ENCODE measurements at regions not wholly inside any gene's neighbourhood (a gene's known extent, or its start where the extent isn't known, plus 50 kb on each side); places are given as distances from the start of the nearest gene placed in this dataset.

GRCh38 chr9:26746357-26747072 is 146.1 kb downstream of the CAAP1 start:
- ChIA-PET POLR2A (no interaction called here), CTCF (no interaction called here)
- TF ChIP-seq FOXM1 (IDR thresholded peaks at IDR 0.05; ENCODE audit: low read depth) = no peak
- no peak for TF ChIP-seq NFIC (IDR thresholded peaks at IDR 0.05; ENCODE audit: borderline replicate concordance)
- no peak for TF ChIP-seq CHD2 (IDR thresholded peaks at IDR 0.05; ENCODE audit: low read length, partially characterized antibody)
- TF ChIP-seq EZH2phosphoT487 (IDR thresholded peaks at IDR 0.05; ENCODE audit: borderline replicate concordance, low read depth) = no peak
- TF ChIP-seq GABPA (IDR thresholded peaks at IDR 0.05; ENCODE audit: low read depth) = no peak
- TF ChIP-seq, protein P1, sequence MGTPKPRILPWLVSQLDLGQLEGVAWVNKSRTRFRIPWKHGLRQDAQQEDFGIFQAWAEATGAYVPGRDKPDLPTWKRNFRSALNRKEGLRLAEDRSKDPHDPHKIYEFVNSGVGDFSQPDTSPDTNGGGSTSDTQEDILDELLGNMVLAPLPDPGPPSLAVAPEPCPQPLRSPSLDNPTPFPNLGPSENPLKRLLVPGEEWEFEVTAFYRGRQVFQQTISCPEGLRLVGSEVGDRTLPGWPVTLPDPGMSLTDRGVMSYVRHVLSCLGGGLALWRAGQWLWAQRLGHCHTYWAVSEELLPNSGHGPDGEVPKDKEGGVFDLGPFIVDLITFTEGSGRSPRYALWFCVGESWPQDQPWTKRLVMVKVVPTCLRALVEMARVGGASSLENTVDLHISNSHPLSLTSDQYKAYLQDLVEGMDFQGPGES (IDR thresholded peaks at IDR 0.05; ENCODE audit: low read depth, low read length) = no peak
- no peaks in the 10 kb centered on the region for H3K9me3 ChIP-seq
- no peak overlapping the region for H2AFZ ChIP-seq (ENCODE audit: low read depth)
- no peak overlapping the region for H3K4me3 ChIP-seq (ENCODE audit: low read depth in 2 of 2, low read length in 1 of 2)
- H3K4me1 ChIP-seq (ENCODE audit: control insufficient read depth in 1 of 2, insufficient read depth in 2 of 2, low read depth in 1 of 2, low read length in 1 of 2) = no peaks in the 10 kb centered on the region
- no peaks in the 10 kb centered on the region for H3K9me2 ChIP-seq
- H3K4me2 ChIP-seq = no peak overlapping the region
- H3K27me3 ChIP-seq (ENCODE audit: insufficient read depth) = no peaks in the 10 kb centered on the region
- H3K79me2 ChIP-seq (ENCODE audit: insufficient read depth) = no peaks in the 10 kb centered on the region
- H3K36me3 ChIP-seq (replicated peaks in 1 of 2; ENCODE audit: control insufficient read depth in 1 of 2, insufficient read depth in 2 of 2, low read length in 1 of 2) = no peaks in the 10 kb centered on the region
- 77% methylated on average over 4 of the region's 4 CpGs for WGBS (ENCODE audit: low lambda C conversion rate)
- H4K20me1 ChIP-seq (ENCODE audit: insufficient read depth) = no peaks in the 10 kb centered on the region
- no peak overlapping the region for H3K27ac ChIP-seq (ENCODE audit: low read depth in 2 of 2, low read length in 1 of 2)
- no peak for DNase-seq
- H3F3A ChIP-seq (replicated peaks; ENCODE audit: insufficient read depth) = no peaks in the 10 kb centered on the region
- no peak overlapping the region for H3K9ac ChIP-seq

DNA sequence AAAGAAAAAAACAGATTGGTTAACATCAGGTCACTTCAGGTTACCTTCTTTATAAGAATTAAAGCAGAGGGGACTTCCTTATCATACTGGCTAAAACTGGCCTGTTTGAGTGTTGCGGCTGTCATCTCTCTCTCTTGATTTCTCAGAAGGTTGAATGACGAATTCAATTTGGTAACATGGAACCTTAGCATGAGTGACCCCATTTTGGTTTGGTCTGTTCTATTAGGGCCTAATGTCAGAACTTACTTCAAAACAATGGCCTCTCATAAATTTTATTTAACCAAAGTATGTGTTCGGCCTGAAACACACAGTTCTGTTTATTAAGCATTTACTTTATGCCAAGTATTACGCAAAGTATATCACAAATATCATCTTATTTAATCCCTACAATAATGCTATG is 147.5 kb downstream of the CAAP1 start:
- 85% methylated on average over 4 of the region's 4 CpGs for WGBS (ENCODE audit: low lambda C conversion rate)
- no peaks in the 10 kb centered on the region for H3K9me3 ChIP-seq
- ChIA-PET CTCF (no interaction called here), POLR2A (no interaction called here)
- DNase-seq = no peak
- no peaks in the 10 kb centered on the region for H4K20me1 ChIP-seq (ENCODE audit: insufficient read depth)
- H3K4me2 ChIP-seq = no peak overlapping the region
- H3K79me2 ChIP-seq (ENCODE audit: insufficient read depth) = no peaks in the 10 kb centered on the region
- TF ChIP-seq, protein P2, sequence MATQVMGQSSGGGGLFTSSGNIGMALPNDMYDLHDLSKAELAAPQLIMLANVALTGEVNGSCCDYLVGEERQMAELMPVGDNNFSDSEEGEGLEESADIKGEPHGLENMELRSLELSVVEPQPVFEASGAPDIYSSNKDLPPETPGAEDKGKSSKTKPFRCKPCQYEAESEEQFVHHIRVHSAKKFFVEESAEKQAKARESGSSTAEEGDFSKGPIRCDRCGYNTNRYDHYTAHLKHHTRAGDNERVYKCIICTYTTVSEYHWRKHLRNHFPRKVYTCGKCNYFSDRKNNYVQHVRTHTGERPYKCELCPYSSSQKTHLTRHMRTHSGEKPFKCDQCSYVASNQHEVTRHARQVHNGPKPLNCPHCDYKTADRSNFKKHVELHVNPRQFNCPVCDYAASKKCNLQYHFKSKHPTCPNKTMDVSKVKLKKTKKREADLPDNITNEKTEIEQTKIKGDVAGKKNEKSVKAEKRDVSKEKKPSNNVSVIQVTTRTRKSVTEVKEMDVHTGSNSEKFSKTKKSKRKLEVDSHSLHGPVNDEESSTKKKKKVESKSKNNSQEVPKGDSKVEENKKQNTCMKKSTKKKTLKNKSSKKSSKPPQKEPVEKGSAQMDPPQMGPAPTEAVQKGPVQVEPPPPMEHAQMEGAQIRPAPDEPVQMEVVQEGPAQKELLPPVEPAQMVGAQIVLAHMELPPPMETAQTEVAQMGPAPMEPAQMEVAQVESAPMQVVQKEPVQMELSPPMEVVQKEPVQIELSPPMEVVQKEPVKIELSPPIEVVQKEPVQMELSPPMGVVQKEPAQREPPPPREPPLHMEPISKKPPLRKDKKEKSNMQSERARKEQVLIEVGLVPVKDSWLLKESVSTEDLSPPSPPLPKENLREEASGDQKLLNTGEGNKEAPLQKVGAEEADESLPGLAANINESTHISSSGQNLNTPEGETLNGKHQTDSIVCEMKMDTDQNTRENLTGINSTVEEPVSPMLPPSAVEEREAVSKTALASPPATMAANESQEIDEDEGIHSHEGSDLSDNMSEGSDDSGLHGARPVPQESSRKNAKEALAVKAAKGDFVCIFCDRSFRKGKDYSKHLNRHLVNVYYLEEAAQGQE (IDR thresholded peaks at IDR 0.05; ENCODE audit: low read depth, low read length) = no peak
- TF ChIP-seq MXI1 (IDR thresholded peaks at IDR 0.05; ENCODE audit: low read depth, low read length) (no peak), RFX5 (IDR thresholded peaks at IDR 0.05; ENCODE audit: low read length) (no peak), FOXM1 (IDR thresholded peaks at IDR 0.05; ENCODE audit: low read depth) (no peak), POLR2AphosphoS5 (IDR thresholded peaks at IDR 0.05; ENCODE audit: low read depth, low read length) (no peak), TAF1 (IDR thresholded peaks at IDR 0.05; ENCODE audit: borderline replicate concordance, low read depth, low read length) (no peak), CTCF (IDR thresholded peaks at IDR 0.05) (no peak), MAX (IDR thresholded peaks at IDR 0.05; ENCODE audit: low read depth) (no peak), YY1 (IDR thresholded peaks at IDR 0.05; ENCODE audit: low read depth) (no peak), EP300 (IDR thresholded peaks at IDR 0.05; ENCODE audit: borderline replicate concordance in 1 of 2, low read depth in 1 of 2, low read length in 1 of 2) (no peak)
- TF ChIP-seq, protein P3, sequence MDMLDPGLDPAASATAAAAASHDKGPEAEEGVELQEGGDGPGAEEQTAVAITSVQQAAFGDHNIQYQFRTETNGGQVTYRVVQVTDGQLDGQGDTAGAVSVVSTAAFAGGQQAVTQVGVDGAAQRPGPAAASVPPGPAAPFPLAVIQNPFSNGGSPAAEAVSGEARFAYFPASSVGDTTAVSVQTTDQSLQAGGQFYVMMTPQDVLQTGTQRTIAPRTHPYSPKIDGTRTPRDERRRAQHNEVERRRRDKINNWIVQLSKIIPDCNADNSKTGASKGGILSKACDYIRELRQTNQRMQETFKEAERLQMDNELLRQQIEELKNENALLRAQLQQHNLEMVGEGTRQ (IDR thresholded peaks at IDR 0.05; ENCODE audit: borderline replicate concordance, low read depth, low read length) = no peak
- no peak overlapping the region for H2AFZ ChIP-seq (ENCODE audit: low read depth)
- no peaks in the 10 kb centered on the region for H3K27me3 ChIP-seq (ENCODE audit: insufficient read depth)
- H3K9me2 ChIP-seq = no peaks in the 10 kb centered on the region
- H3K36me3 ChIP-seq (replicated peaks in 1 of 2; ENCODE audit: control insufficient read depth in 1 of 2, insufficient read depth in 2 of 2, low read length in 1 of 2) = no peaks in the 10 kb centered on the region
- no peak overlapping the region for H3K27ac ChIP-seq (ENCODE audit: low read depth in 2 of 2, low read length in 1 of 2)
- no peak overlapping the region for H3K9ac ChIP-seq
- H3K4me1 ChIP-seq (ENCODE audit: control insufficient read depth in 1 of 2, insufficient read depth in 2 of 2, low read depth in 1 of 2, low read length in 1 of 2) = no peaks in the 10 kb centered on the region
- no peak overlapping the region for H3K4me3 ChIP-seq (ENCODE audit: low read depth in 2 of 2, low read length in 1 of 2)
- no peaks in the 10 kb centered on the region for H3F3A ChIP-seq (replicated peaks; ENCODE audit: insufficient read depth)

Data from SK-N-SH (cell line).